GM18517 (cell line): ENCODE measurements at regions not wholly inside any gene's neighbourhood (a gene's known extent, or its start where the extent isn't known, plus 50 kb on each side); places are given as distances from the start of the nearest gene placed in this dataset.
"Not testable (repeated sequence)": the region's sequence is repeated elsewhere in the genome, so short reads cannot be mapped to it uniquely, and the experiment has no call there.

ENCODE experiments used
- ATAC-seq: cut with Tn5 transposase; IDR thresholded peaks from one replicate; pipeline ENCODE4 v1.9.1; 2021; ENCODE audit warnings: mild to moderate bottlenecking, moderate library complexity; ENCODE audit not compliant: unreplicated experiment

DNA sequence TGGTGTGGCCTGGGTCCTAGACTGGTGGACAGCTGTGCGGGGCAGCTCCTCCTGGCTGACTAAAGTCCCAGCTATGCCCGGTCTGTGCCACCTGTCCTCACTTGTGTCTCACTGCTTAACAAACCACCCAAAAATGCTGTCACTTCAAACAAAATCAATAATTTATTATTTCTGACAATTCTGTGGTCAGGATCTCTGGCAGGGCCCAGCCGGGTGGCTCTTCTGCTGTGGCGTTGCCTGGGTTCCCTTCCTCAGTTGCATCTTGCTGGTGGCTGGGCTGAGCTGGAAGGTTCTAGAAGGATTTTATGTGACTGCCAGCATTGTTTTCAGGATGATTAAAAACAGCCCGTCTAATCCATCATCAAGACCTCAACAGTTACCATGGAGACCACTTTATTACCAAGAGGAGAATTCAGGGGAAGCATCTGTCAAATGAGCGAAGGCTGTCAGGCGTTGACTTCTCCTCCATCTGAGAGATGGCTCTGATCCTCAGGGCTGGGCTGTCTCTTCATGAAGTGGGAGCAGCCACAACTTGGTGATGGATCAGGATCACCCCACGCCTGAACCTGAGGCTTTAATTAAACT is 280.6 kb upstream of the SFSWAP start:
- no peak for ATAC-seq

DNA sequence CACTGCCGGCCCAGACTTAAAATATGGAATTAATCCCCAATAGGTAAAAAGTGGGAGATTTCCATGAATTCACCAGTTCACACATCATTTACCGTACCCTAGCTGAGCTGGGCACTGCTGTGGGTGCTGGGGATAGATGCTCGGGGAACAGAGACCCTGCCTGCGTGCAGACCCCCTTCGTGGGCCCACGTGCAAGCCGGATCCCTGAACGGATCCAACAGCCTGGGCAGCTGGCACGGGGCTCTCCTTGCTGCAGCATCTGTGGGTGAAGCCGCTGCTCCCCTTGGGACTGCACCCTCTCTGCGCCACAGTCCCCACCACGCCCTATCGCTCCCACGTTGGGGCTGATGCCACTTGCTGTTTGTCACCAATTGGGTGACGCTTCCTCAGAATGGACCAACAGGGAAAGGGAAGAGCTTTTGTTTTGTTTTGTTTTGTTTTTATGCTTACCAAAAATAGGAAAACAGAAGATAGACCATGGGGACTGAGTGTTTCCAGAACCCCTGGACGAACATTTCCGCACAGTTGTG is 279.7 kb upstream of the SFSWAP start:
- ATAC-seq: not testable (repeated sequence)

DNA sequence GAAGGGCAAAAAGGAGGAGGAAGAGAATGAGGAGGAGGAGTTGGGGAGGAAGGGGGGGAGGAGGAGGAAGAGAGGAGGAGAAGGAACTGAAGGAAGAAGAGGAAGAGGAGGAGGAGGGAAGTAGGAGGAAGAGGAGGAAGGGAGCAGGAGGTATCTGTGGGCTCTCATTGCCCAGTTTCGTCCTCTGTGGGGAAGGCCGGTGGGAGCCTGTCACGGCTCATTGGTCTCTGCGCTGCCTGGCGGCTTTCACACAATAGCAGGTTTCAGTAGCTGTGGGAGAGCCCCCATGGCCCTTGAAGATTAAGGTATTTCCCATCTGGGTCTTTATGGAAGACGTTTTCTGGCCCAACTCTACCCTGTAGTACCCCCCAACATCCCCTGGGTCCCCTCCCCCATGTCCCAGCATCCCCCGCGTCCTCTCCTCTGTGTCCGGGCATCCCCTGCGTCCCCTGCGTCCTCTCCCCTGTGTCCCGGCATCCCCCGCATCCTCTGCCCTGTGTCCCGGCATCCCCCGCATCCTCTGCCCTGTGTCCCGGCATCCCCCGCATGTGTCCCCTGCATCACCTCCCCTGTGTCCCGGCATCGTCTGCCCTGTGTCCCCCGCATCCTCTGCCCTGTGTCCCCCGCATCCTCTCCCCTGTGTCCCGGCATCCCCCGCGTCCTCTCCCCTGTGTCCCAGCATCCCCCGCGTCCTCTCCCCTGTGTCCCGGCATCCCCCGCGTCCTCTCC is 278.2 kb upstream of the SFSWAP start:
- no peak for ATAC-seq

DNA sequence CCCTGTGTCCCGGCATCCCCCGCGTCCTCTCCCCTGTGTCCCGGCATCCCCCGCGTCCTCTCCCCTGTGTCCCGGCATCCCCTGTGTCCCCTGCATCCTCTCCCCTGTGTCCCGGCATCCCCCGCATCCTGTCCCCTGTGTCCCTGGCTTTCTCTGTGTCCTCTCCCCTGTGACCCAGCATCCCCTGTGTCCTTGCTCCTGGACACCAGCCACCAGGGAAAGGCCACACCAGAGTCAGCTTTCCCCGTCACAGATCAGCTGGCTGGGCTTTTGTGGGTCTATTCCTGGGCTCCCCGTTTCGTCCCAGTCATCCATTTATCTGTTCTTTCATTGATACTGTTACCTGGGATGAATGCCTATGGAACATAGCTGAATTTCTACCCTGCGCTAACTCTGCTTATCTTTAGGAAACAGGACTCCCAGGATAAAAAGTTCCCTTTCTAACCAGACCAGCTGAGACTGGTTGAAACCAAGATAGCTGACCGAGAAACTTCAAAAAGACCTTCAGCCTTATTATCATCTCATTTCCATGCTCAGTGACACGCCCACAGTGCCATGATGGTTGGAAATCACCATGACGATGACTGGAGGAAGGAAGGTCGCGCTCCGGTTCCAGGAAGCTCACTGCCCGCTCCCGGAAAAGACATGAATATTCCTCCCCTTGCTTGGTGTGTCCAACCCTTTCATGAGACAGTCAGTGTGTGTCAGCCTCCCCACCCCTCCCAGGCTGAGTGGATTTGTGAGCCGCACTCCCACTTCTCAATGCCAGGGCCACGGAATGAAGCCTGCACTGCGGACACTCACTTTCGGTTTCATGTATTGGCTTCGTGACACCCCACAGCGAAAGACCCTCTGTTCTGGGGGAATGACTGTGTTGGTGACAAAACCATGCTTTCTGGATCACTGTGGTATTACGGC is 276.4 kb upstream of the SFSWAP start:
- no peak for ATAC-seq

DNA sequence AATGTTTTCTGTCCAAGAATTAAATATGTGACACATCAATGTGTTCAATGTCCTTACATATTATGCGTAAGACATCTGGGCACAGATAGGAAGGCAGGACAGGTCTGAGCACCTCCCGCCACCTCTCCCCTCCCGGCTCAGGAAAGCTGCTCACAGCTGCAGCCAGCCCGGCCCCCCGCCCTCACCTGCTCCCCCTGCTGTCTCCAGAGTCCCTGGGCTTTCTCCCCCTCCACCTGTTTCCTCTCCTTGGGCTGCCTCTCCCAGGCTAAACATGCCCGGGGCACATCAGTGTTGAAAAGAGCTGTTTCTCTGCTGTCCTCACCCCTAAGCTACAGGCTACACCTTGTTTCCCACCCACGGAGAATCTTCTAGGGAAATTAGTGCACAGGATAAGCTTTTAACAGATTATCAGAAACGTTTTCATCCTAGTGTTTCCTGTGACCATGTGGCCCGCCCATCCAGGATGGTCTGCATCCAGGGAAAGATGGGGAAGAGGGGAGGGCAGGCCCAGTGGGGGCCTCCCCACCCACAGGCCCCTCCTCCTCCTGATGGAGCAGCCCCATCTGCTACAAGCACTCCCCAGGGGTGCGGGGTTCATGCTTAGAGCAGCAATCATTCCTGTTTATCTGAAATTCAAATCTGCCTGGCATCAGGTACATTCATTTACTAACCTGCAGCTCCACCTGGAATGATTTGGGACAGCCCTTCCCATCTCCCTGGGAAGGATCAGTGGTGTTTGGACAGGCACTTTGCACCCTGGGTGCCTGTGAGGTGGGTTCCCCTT is 273.8 kb upstream of the SFSWAP start:
- no peak for ATAC-seq

DNA sequence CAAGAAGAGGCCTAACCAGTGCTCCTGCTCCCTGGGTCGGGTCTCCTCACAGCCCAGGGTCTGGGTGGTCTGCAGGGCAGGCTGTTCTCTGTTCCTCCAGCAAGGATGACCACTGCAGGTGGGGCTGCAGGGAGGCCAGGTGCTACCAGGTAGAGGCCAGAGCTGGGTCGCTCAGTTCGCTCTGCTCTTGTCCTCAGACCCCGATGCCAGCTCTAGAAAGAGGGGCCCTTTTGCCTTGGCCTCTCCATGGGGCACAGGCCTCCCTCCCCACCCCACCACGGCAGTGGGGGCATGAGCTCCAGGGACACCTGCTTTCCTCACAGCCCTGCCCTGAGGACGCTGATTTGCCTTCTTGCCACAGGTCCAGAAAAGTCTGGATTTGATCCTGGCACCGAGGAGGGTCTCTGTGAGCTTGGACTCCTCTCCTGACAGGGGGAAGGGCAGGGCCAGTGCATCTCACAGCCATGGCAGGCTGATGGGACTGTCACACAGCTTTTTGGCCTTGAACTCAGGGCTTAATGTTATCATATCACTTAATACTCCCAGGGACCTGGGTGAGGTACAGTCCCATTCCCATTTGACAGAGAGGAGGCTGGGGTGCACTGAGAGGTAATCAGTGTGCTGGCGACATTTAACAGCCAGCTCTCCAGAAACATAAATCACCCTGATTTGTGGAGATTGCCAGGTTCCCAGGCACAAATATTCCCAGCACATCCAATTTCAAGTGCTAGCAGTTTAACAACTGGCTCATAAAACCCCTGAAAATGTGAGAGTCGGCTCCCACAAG is 273.0 kb upstream of the SFSWAP start:
- no peak for ATAC-seq

DNA sequence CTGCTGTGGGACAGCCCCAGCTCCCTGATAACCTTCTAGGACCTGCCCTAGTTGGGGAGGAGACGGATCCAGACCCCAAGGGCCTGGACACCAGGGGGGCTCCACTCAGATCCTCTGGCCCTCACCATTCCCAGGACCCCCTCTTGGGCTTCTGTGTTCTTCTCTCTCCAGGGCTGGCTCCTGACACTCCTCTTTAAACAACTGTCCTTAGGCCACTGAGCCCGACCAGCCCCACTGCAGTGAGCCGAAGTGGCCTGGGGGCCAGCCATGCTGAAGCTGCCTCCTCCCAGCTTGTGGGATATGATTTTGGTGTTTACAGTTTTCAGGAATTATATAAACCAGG is 272.4 kb upstream of the SFSWAP start:
- not testable (repeated sequence) for ATAC-seq

DNA sequence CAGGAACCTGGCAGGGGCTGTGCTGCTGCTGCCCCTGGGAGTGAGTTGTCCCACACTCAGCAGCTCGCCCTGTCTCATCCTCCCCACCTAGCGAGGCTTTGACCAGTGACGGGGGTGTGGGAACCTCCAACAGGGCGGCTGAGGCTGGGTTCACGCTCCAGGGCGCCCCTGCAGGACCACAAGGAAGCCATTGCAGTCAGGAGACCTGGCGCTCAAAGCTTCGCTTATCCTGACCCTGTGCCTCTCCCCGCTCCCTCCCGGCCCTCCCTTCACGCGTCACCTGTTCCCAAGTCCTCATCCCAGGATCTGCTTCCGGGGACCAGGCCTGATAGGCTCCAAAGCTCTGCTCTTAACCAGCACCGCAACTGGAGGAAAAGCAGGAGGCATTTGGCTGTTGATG is 272.0 kb upstream of the SFSWAP start:
- no peak for ATAC-seq

DNA sequence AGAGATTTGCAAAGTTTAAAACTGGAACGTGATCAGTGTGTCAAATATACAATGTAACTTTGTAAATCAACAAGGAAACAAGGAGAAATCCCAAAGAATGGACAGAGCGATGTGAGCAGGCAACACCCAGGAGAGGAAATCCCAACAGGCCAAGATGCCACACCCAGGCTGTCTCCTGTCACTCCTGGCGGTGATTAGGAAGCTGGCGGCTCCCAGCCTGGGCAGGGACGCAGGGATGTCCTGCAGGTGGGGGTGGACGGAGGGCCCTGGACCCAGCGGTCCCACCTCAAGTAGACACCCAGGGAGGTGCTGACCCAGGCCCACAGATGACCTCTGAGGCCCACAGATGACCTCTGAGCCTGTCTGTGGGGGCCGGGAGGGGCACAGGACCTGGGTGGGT is 271.1 kb upstream of the SFSWAP start:
- ATAC-seq: not testable (repeated sequence)

DNA sequence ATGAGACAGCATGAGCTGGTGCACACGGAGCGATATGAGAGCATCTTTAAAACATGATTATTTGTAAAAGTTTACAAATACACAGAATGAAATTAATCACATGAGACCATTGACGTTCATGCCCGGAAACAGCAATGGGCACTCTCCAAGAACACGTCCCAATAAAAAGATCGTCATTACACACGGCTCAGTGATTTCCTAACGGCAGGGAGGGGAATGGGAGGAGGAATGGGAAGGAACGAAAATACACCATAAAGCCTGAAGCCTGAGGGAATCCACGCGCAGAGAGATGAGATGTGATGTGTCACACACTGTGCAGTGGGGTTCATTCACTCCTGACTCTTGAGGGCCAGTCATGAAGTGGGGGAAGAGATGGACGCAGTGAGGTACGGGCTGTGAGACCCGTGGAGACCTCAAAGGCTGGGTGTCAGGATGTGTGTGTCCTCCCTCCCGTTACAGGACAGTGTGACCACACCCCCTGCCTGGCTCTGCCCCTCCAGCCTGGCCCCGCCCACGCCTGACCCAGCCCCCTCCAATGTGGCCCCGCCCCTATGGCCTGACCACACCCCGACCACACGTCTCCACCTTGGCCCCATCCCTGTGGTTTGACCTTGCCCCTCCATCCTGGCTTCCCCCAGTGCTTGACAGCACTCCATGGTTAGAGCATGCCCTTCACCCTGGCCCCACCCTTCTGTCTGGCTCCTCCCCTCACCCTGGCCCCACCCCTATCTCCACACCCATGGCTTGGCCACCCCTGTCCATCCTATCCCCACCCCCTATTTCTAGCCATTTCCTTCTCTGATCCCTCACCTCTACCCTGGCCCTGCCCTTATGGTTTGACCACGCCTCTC is 270.5 kb upstream of the SFSWAP start:
- not testable (repeated sequence) for ATAC-seq

DNA sequence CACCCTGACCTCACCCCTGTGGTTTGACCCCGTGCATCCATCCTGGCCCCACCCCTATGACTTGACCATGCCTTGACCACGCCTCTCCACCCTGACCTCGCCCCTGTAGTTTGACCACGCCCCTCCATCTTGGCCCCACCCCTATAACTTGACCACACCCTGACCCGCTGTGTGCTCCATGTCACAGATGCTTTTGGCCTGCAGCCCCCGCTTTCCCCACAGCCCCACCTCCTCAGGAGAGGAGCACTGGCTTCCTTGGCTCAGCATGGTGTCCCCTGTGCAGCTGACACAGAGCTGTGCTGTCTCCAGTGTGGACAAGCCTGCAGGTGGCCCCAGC is 269.9 kb upstream of the SFSWAP start:
- no peak for ATAC-seq

DNA sequence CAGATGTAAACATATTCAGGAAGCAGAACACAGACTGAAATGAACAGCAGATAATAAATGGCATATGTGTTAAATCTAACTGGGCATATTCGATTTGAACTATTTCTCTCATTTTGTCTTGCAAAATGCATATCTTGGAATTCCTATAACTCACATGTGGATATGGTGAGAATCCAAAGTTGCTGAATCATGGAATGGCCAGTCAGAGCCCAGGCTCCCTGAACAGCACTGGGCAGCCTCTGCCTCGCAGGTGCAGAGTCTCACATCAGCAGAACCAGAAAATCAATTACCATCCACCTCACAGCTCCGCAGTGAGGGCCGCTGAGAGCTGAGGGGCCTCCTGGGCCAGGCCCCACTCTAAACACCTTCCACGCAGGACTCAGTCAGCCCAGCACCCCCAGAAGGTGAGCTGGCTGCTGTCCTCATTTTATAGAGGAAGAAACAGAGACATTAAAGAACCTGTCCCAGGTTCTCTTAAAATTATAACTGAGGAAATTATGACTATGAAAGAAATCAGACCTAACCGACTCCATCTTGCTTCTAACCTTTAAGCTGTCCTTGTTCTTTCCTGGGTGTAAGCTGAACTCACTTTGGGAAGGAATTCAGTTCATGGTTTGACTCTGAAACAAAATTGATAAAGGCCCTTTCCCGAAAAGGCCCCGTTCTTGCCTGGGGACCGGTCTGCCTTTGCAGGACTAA is 269.1 kb upstream of the SFSWAP start:
- ATAC-seq: no peak

DNA sequence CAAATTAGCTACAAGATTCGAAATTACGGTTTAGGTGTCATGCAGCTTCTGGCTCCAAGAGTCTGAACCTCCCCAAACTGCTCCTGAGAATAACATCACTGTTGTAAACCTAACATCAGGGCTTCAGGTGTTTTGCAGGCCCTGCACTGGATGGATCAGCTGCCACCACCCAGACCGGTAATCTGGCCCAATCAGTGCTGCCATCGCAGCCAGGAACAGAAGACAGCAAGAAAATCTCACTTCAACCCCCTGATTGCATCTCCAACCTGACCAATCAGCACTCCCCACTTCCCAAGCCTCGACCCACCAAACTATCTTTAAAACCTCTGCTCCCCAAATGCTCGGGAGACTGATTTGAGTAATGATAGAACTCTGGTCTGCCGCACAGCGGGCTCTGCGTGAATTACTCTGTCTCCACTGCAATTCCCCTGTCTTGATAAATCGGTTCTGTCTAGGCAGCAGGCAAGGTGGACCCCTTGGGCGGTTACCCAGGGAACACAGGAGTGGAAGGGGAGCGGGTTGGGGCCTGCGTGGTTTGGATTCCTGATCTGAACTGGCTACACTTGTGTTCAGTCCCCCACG is 268.5 kb upstream of the SFSWAP start:
- ATAC-seq: no peak

DNA sequence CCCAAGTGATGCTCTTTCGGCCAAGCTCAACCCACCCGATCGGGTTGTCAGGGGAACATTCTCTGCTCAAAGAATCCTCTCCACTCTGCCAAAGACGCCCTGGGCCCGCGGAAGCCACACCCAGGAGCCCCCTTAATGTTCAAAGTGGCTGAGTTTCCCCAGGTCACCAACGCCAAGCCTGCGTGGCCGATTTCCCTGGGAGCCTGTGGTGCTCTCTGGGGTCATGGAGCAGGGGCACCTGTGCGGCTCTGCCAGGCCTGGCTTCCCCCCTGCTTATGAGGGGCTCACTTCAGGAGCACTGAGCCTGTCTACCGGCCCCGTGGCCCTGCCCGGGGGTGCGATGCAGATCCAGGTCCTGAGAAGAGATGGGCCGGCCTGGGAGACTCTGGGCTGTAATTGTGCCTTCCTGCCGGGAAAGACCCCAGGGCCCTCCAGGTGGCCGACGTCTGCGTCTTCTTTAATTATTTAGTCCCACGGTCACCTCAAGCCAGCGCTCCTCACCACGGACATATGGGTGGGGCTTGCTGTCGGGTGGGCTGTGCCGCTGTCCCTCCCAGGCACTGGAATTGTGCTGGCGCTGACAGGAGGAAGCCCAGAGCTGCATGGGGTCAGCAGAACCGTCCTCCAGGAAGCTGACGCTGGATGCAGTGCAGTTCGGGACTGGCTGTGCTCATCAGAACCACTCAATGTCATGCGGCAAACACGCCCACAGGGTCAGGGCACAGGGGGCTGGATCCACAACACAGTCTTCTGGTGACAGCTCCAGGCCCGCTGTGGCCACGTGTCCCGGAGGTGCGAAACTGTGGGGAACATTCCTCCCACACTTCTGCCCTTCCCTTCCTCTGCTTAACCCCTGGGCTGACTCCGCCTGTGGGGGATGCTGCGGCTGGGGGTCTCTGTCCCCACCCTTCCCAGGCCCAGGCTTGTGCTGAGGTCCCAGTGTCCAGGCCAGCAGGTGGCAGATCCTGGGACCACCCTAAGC is 267.6 kb upstream of the SFSWAP start:
- no peak for ATAC-seq

DNA sequence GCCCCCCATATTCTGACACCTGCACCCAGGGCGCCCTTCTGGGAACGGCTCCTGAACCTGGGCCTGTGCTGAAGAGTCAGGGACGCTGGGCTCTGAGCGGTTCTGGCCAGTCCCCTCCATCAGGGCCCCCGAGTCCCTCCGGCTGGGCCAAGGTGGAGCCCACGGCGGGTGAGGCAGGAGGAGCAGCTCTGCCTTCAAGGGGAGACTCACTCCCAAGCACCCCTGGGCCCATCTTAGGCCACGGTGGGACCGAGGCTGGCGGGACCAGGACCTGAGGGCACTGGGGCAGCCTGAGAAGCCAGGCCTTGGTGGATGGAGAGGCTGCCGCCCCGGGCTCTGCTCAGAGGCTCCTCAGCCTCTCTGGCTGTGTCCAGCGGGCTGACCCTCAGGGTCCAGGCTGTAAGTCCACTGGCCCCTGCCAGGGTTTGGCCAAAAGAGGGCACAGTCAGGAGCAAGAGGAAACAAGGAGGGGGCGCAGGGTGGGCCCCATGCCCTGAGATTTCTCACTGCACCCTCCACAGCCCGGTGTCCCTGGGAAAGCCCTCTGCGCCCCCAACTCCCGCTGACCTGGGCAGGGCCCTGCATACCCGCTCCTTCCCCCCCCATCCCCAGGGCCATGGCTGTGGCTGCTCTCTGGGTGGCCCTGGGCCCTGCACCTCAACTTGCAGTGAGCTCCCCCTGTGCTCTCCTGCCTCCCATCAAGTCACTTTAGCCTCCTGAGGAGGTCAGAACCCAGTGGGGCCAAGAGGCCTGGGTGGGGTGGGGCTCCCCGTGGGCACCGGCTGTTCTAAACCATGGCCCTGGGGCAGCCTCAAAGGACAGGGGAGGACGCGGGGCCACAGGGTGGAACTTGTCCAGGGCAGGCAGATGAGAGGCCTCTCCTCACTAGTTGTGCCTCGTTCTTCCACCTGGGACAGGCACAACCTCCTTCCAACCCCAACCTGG is 266.4 kb upstream of the SFSWAP start:
- ATAC-seq: no peak

DNA sequence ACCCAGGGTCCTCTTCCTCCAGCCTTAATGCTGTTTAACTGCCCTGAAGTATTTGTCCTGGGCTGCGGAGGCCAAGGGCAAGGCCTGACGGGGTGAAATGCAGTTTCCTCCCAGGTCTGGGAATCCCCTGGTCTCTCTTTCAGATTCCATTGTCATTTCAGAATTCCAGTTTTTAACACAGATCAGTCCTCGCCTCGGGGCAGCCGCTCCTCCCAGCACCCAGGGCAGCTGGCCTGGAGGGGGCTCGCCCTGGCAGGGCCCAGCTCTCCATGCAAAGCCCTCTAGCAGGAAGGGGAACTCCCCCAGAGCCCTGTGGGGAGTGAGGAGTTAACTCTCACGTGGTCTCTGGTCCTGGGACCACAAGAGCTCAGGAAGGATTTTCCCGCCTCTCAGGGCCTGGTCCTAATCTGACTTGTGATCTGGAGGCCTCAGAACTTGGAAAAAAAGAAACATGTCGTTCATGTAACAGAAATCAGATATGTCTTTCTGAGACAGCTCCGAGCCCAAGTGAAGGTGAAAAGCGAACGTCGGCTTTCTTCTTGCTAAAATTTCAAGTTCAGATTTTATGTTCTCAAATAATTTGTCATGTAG is 265.6 kb upstream of the SFSWAP start:
- no peak for ATAC-seq
